ENCODE measurements at regions not wholly inside any gene's neighbourhood (a gene's known extent, or its start where the extent isn't known, plus 50 kb on each side); places are given as distances from the start of the nearest gene placed in this dataset.

DNA sequence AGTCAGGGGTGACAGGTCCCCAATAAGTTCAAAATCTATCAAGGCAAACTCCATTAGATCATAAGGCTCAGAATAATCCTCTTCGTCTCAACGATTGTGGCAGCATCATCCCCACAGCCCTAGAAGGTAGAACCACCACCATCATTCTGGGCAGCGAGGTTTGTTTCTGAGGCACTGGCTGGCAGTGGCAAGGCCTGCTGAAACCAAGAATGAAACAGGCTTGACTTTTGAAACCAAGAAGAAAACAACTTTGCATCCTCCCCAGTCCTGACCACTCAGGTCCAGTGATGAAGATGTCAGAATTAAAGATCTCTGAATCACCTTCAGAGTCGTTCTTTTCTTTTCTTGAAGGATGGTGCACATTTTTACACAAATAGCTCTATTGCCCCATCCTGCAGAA lies 152.6 kb upstream of the SYT1 start:
- DNase-seq = no peak

DNA sequence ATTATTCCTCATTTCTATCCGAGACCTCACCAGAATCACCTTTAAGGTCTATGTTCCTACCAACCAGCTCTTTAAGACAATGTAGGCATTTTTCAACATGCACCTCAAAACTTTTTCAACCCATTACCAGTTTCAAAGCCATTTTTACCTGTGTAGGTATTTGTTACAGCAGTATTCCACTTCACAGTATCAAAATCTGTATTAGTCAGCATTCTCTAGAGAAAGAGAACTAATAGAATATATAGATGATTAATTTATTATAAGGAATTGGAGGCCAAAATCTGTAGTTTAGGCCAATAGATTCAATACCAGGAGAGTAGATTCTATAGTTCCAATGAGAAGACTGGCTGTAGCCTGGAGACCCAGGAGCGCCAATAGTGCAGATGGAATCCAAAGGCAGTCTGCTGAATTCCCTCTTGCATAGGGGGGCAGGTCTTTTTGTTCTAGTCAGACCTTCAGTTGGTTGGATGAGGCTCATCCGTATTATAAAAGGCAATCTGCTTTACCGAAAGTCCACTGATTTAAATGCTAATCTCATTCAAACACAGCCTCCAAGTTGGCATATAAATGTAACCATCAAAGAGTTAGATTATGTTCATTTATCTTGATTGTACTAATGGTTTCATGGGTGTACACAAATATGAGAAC lies 151.6 kb upstream of the SYT1 start:
- DNase-seq = no peak

- DNase-seq = no peak
Observed at GRCh38 chr12:78719721-78720120, 144.9 kb upstream of the SYT1 start.

DNA sequence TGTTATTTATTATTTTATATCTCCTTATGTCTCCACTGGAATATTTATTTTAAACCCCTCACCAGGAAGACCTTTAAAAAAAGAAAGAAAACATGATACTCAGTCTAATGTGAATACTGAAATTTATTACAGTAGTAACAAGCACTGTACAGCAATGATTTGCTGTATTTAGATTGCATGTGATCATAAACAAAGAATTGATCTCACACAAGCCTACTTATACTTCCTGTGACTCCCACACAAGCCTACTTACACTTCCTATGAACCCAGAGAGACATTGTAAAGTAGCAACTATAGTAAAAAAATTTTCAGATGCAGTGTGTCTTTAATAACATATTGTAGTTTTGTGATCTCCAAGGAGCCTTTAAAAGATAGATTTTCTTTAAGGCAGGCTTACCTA lies 142.7 kb upstream of the SYT1 start:
- DNase-seq = no peak

DNA sequence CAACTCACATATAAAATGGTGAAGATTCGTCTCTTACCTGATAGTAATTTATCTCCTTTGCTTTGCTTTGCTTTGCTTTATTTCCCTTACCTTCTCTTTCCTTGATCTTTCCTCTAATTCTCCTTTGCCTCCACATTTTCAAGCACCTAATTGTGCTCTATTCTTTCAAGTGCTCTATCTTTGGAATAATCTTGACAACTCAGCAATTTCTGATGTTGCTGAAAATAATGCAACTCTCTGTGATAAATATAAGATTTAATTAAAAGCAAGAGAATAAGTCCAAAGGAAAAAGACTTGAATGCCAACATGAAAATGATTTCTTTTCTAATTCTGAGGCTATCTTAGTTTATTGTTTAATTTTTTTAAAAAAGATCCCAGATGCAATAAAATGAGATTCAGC lies 139.5 kb upstream of the SYT1 start:
- no peak for DNase-seq

- DNase-seq = no peak
Observed at GRCh38 chr12:78725951-78726580, 138.5 kb upstream of the SYT1 start.

- DNase-seq = no peak
Observed at GRCh38 chr12:78726854-78727253, 137.7 kb upstream of the SYT1 start.

- no peak for DNase-seq
Observed at GRCh38 chr12:78732481-78732880, 132.1 kb upstream of the SYT1 start.

DNA sequence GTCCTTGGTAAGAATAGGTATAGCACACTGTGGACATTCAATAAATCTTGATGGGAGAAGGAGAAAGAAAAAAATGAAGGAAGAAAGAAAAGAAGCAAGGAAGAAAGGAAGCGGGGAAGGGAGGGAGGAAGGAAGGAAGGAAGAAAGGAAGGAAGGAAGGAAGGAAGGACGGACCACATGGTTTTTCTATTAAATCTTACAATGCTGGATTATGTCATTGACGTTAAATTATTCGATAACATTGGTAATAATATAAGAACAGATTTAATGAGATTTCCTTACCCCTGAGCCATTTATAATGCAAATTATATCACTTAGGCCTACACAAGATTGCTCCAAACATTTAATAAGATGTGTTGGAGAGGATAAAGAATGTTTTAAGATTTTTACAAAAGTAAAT lies 124.9 kb upstream of the SYT1 start:
- no peak for DNase-seq

DNA sequence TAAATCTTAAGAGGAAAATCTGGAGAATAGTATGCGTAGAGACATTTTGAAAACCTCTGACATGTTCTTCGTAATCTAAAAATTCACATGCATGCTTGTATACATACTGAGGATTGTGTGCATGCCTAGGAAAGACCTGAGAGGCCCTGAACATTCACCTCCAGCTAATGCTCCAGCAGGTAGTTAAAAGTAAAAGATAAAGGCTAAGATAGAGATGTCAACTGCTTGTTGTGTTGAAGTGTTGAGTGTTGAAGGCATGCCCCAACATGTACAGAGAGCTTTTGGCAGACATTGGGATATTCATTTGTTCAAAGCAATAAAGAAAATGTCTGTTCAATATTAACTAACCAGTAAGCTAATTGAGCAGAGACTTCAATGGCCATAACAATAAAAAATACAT lies 118.6 kb upstream of the SYT1 start:
- DNase-seq = no peak

- no peak for DNase-seq
Observed at GRCh38 chr12:78753058-78753457, 111.5 kb upstream of the SYT1 start.

DNA sequence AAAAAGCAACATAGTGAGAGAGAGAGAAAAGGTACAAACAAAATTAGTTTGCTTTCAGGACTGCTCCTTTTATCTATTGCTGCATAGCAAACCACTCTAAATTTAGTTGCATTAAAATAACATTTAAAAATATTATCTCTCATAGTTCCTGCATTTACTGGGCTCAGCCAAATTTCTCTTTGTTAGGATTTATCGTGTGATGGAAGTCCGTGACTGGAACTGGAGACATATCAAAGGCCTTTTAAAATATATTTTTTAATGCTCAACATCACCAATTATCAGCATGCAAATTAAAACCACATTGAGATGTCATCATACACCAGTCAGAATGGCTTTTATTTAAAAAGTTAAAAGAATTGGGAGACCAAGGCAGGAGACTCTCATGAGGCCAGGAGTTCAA lies 107.6 kb upstream of the SYT1 start:
- no peak for DNase-seq

- no peak for DNase-seq
Observed at GRCh38 chr12:78759367-78759766, 105.2 kb upstream of the SYT1 start.

GRCh38 chr12:78760906-78761305 lies 103.7 kb upstream of the SYT1 start:
- DNase-seq = no peak

DNA sequence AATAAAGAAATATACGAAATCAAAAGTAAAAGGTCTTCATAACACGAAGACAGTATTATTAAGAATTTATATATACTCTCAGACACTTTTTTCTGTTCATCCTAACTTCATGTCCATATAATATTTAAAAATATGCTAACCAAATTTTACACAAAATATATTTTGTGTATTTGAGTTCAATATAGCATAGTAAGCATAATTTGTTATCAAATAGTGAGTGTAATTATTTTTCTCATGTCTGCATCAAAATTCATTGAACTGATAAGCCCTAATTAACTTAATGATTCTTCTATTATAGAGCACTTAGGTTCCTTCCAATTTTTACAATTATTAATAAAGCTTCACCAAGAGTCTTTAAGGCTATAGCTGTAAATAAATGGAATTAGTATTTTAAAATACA lies 99.7 kb upstream of the SYT1 start:
- DNase-seq = no peak

DNA sequence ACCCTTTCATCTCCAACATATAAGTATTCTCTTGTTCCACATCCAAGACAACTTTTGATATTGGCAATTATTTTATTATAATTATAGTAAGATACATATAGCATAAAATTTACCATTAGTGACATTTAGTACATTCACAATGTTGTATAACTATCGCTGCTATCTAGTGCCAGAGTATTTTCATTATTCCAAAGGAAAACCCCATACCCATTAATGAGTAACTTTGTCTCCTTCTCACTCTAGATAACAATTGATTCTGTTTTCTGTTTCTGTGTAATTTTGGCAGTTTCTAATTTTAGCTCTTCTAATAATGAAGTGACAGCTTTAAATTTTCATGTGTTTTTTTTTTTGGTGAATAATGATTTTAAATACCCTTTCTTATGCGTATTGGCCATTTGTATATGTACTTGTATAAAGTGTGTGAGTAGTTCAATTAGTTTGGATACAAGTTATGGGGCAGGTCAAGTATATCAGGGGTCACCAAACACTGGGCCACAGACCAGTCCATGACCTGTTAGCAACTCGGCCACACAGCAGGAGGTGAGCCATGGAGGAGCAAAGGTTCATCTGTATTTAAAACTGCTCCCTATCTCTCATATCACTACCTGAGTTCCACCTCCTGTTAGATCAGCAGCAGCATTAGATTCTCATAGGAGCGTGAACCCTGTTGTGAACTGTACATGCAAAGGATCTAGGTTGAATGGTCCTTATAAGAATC lies 97.2 kb upstream of the SYT1 start:
- no peak for DNase-seq

DNA sequence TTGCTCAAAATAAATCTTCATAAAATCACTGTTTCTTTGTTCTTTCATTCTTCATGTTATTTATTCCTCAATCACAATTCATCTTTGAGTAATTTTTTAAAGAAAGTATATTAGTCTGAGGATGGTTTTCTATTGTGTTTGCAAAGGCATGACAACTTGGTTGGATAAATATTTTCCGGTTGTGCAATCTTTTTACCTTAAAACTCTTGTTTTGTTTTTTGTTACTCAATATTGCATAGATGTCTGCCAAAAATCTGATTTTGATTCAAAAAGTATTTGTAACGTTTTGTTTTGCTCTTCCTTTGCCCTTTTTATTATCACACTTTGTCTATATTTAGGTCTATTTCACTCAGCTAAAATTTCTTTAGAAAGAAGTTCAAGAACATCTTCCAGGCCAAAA lies 86.2 kb upstream of the SYT1 start:
- DNase-seq = no peak

DNA sequence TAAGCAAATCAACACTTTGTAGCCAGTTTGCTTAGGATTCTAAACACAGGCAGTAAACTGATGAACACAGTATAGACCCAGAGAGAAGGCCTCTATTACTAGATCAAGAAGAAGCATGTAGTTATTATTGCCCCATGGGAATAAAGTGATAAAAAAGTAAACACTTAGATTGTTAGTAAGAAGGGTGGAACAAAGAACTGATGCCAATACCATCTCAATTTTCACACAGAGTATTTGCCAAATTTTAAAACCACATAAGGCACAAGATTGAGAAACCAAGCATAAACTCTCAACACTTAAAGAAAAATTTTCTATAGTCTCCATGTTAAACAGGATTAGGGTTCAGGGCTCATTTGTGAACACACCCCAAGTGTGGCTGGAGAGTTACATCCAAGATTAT lies 77.0 kb upstream of the SYT1 start:
- DNase-seq = no peak

- no peak for DNase-seq
Observed at GRCh38 chr12:78790148-78790547, 74.4 kb upstream of the SYT1 start.

- no peak for DNase-seq
Observed at GRCh38 chr12:78792052-78792698, 72.4 kb upstream of the SYT1 start.

- DNase-seq = no peak
Observed at GRCh38 chr12:78793491-78793890, 71.1 kb upstream of the SYT1 start.

- DNase-seq = no peak
Observed at GRCh38 chr12:78793982-78794381, 70.6 kb upstream of the SYT1 start.

DNA sequence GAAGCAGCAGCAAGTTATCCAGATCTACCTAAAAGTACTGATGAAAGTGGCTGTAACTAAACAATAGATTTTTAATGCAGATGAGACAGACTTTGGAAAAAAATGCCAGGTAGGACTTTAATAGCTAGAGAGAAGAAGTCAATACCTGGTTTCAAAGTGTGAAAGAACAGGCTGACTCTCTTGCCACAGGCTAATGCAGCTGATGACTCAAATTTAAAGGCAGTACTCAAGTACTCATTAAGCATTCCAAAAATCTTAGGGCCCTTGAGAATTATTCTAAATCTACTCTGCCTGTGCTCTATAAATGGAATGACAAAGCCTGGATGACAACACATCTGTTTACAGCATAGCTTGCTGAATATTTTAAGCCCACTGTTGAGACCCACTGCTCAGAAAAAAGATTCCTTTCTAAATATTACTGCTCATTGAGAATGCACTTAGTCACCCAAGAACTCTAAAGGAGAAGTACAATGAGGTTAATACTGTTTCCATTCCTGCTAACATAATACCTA lies 68.6 kb upstream of the SYT1 start:
- DNase-seq = no peak
